H1 (cell line): ENCODE measurements at regions not wholly inside any gene's neighbourhood (a gene's known extent, or its start where the extent isn't known, plus 50 kb on each side); places are given as distances from the start of the nearest gene placed in this dataset.

Experiments used
- KDM1A ChIP-seq: fragments of 200-600, 300-600 bp; sonication (generic); IDR thresholded peaks from 2 replicates; pipeline ENCODE4 v1.7.1; 2016; ENCODE audit warnings: mild to moderate bottlenecking, low read length, borderline replicate concordance
- SP2 ChIP-seq: IDR thresholded peaks from 2 replicates; pipeline ENCODE4 v1.6.1; 2012; ENCODE audit warnings: mild to moderate bottlenecking, low read length, inconsistent platforms

GRCh38 chr5:20307391-20307790 lies 319.4 kb upstream of the CDH18 start (continued):
- TF ChIP-seq SP2 (no peak), KDM1A (no peak)
